H1 (cell line): ENCODE measurements at regions not wholly inside any gene's neighbourhood (a gene's known extent, or its start where the extent isn't known, plus 50 kb on each side); places are given as distances from the start of the nearest gene placed in this dataset.

ENCODE experiments used
- TF ChIP-seq, protein P1 (sequence below), 3 experiments: IDR thresholded peaks; 1 replicate in 2 of 3; 2 replicates in 1 of 3; pipeline versions ENCODE4 v1.5.1 to v1.6.1; 2011; ENCODE audit warnings: low read length in 3 of 3, mild to moderate bottlenecking in 3 of 3, inconsistent platforms in 2 of 3, low read depth in 1 of 3, moderate library complexity in 1 of 3; ENCODE audit not compliant: insufficient read depth in 1 of 3; ENCODE audit errors: control extremely low read depth in 1 of 3

DNA sequence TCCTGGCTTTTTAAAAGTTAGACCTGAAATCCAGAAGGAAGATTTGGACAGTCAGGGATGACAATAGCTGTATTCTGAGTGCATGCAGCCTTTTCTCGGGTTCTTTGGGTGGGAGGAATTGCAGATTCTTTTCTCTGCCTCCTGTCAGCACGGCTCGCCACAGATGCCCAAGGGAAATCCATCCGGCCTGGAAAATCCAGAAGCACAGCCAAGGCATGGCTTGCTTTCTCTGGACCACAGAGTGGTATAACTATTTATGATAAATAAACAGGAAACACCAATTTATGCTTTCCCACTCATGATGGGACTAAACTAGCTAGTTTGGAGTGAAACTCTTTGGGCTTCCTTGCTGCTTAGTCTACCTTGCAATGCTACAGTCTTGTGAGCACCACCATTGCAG, 59.1 kb downstream of the C9orf152 start (continued):
- TF ChIP-seq, protein P1, sequence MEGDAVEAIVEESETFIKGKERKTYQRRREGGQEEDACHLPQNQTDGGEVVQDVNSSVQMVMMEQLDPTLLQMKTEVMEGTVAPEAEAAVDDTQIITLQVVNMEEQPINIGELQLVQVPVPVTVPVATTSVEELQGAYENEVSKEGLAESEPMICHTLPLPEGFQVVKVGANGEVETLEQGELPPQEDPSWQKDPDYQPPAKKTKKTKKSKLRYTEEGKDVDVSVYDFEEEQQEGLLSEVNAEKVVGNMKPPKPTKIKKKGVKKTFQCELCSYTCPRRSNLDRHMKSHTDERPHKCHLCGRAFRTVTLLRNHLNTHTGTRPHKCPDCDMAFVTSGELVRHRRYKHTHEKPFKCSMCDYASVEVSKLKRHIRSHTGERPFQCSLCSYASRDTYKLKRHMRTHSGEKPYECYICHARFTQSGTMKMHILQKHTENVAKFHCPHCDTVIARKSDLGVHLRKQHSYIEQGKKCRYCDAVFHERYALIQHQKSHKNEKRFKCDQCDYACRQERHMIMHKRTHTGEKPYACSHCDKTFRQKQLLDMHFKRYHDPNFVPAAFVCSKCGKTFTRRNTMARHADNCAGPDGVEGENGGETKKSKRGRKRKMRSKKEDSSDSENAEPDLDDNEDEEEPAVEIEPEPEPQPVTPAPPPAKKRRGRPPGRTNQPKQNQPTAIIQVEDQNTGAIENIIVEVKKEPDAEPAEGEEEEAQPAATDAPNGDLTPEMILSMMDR (IDR thresholded peaks at IDR 0.05; ENCODE audit: control extremely low read depth in 1 of 3, insufficient read depth in 1 of 3, low read depth in 1 of 3, low read length in 3 of 3): no peak
